Smooth muscle cell (in vitro differentiated cells): ENCODE measurements at regions not wholly inside any gene's neighbourhood (a gene's known extent, or its start where the extent isn't known, plus 50 kb on each side); places are given as distances from the start of the nearest gene placed in this dataset.

Experiments used
- DNase-seq: peaks from one replicate; lab custom pipeline; 2025; ENCODE audit not compliant: unreplicated experiment; lab: John Stamatoyannopoulos, UW
- H2AFZ ChIP-seq: fragments of 200-600 bp; sonication (generic); 2 replicates; pipeline ENCODE4 v1.6.0; 2016; ENCODE audit warnings: antibody characterized with exemption, low read depth, mild to moderate bottlenecking
- H3F3A ChIP-seq: fragments of 200-600 bp; sonication (generic); 2 replicates; pipeline ENCODE4 v1.6.0; 2017; ENCODE audit warnings: antibody characterized with exemption, low read depth
- H3K27ac ChIP-seq: fragments of 200-600 bp; sonication (generic); 2 replicates; pipeline ENCODE4 v1.5.1; 2016; ENCODE audit warnings: low read depth, mild to moderate bottlenecking
- H3K27me3 ChIP-seq: fragments of 200-600 bp; sonication (generic); 2 replicates; pipeline ENCODE4 v1.6.1; 2016; ENCODE audit warnings: low read depth, mild to moderate bottlenecking
- H3K36me3 ChIP-seq: fragments of 200-600 bp; sonication (generic); 2 replicates; pipeline ENCODE4 v1.5.1; 2016; ENCODE audit warnings: low read depth
- H3K4me1 ChIP-seq: fragments of 200-600 bp; sonication (generic); 2 replicates; pipeline ENCODE4 v1.5.1; 2016; ENCODE audit warnings: low read depth
- H3K4me2 ChIP-seq: fragments of 200-600 bp; sonication (generic); 2 replicates; pipeline ENCODE4 v1.6.0; 2016; ENCODE audit warnings: mild to moderate bottlenecking
- H3K4me3 ChIP-seq: fragments of 200-600 bp; sonication (generic); 2 replicates; pipeline ENCODE4 v1.5.1; 2016; ENCODE audit warnings: mild to moderate bottlenecking
- H3K79me2 ChIP-seq: fragments of 200-600 bp; sonication (generic); 2 replicates; pipeline ENCODE4 v1.6.0; 2016; ENCODE audit warnings: low read depth, mild to moderate bottlenecking
- H3K9ac ChIP-seq: fragments of 200-600 bp; sonication (generic); 2 replicates; pipeline ENCODE4 v1.6.0; 2016; ENCODE audit warnings: low read depth
- H3K9me3 ChIP-seq: fragments of 200-600 bp; sonication (generic); replicated peaks from 2 replicates; pipeline ENCODE4 v1.5.1; 2016; ENCODE audit warnings: low read depth
- H4K20me1 ChIP-seq: fragments of 200-600 bp; sonication (generic); 2 replicates; pipeline ENCODE4 v1.6.0; 2016; ENCODE audit warnings: low read depth
- WGBS: methylation state at CpG from one replicate; pipeline ENCODE4 v1.1.7; 2016; ENCODE audit warnings: low lambda C conversion rate; 5-methylcytosine and 5-hydroxymethylcytosine counted together
- TF ChIP-seq, protein P1 (sequence below): fragments of 200-600 bp; sonication (generic); IDR thresholded peaks from 2 replicates; pipeline ENCODE4 v1.5.1; 2017; ENCODE audit warnings: borderline replicate concordance, mild to moderate bottlenecking, antibody characterized with exemption; ENCODE audit not compliant: insufficient read depth, poor library complexity, severe bottlenecking

DNA sequence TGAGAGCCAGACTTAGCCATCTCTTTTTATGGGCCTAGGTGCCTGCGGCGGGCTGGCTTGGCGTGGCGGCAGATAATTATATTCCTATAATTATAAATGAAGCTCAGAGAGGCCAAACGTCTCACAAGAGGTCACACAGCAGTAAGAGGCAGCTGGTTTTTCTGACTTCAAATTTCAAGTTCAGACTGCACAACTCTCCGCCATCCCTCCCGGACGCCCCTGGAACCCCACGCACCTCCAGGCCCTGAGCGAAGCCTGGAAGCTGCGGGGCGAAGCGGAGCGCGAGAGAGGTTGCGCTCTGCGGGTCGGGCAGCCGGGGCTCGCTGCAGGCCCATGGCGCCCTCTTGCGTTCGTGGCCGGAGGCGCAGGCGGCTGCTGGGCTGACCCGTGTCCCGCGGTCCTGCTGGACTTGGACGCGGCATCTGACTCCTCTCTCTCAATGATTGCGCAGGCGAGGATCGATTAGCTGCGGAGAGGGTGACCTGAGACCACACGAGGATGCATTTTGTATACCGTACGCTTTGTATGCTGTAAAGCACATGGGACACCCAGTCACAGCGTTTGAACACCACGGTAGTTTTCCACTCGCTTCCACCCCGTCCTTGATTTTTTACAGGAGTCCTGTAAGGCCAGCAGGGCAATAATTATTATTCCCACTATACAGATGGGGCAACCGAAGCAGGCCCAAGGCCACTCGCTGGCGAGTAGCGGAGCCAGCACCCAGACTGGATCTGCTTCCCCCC, 272.7 kb downstream of the FOXD2 start:
- 9% methylated on average over 44 of the region's 46 CpGs for WGBS
- Histone ChIP-seq H3K4me2 (peak overlapping the region; percentile 81), H4K20me1 (no peaks in the 10 kb centered on the region), H3K27me3 (peaks cover 100% of the 10 kb centered on the region), H3K4me1 (peaks cover 12% of the 10 kb centered on the region), H3K9ac (no peak overlapping the region), H3K4me3 (peak overlapping the region; percentile 41), H2AFZ (no peak overlapping the region), H3F3A (no peaks in the 10 kb centered on the region), H3K79me2 (no peaks in the 10 kb centered on the region), H3K36me3 (no peaks in the 10 kb centered on the region), H3K27ac (no peak overlapping the region), H3K9me3 (no peaks in the 10 kb centered on the region)
- DNase-seq: peak; percentile 49
- TF ChIP-seq, protein P1, sequence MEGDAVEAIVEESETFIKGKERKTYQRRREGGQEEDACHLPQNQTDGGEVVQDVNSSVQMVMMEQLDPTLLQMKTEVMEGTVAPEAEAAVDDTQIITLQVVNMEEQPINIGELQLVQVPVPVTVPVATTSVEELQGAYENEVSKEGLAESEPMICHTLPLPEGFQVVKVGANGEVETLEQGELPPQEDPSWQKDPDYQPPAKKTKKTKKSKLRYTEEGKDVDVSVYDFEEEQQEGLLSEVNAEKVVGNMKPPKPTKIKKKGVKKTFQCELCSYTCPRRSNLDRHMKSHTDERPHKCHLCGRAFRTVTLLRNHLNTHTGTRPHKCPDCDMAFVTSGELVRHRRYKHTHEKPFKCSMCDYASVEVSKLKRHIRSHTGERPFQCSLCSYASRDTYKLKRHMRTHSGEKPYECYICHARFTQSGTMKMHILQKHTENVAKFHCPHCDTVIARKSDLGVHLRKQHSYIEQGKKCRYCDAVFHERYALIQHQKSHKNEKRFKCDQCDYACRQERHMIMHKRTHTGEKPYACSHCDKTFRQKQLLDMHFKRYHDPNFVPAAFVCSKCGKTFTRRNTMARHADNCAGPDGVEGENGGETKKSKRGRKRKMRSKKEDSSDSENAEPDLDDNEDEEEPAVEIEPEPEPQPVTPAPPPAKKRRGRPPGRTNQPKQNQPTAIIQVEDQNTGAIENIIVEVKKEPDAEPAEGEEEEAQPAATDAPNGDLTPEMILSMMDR: peak; percentile 97
